ENCODE measurements at regions not wholly inside any gene's neighbourhood (a gene's known extent, or its start where the extent isn't known, plus 50 kb on each side); places are given as distances from the start of the nearest gene placed in this dataset.

GRCh38 chr4:130468340-130468739 lies 1372.4 kb downstream of the C4orf33 start:
- H3K4me3 ChIP-seq = no peak overlapping the region
- CTCF ChIA-PET = no interaction called here
- ATAC-seq (no peak), FAIRE-seq (no peak), DNase-seq (ENCODE audit: low read depth in 1 of 2, low spot score in 1 of 2) (no peak)
- no peak overlapping the region for H3K4me2 ChIP-seq
- 14% methylated on average over 2 of the region's 2 CpGs for WGBS (ENCODE audit: missing lambda C conversion rate)
- POLR2A ChIA-PET = no interaction called here
- H3K9me3 ChIP-seq = no peaks in the 10 kb centered on the region
- TF ChIP-seq CBX2 (IDR thresholded peaks at IDR 0.05; ENCODE audit: borderline replicate concordance, low read depth) (no peak), RNF2 (IDR thresholded peaks at IDR 0.05; ENCODE audit: borderline replicate concordance, low read depth) (no peak), RARB (CRISPR knock-in tag; IDR thresholded peaks at IDR 0.05) (no peak), CBX8 (IDR thresholded peaks at IDR 0.05) (no peak), ATOH8 (CRISPR knock-in tag; IDR thresholded peaks at IDR 0.05; ENCODE audit: low read depth) (no peak), ZNF302 (CRISPR knock-in tag; IDR thresholded peaks at IDR 0.05) (no peak), REST (IDR thresholded peaks at IDR 0.05) (no peak), EHMT2 (IDR thresholded peaks at IDR 0.05; ENCODE audit: low read depth) (no peak), HDAC2 (IDR thresholded peaks at IDR 0.05) (no peak), BHLHE40 (IDR thresholded peaks at IDR 0.05; ENCODE audit: low read depth, low read length) (no peak), HEYL (CRISPR knock-in tag; IDR thresholded peaks at IDR 0.05) (no peak), CEBPB (IDR thresholded peaks at IDR 0.05) (no peak), MAFK (IDR thresholded peaks at IDR 0.05; ENCODE audit: partially characterized antibody) (no peak), BCL3 (IDR thresholded peaks at IDR 0.05) (no peak), RCOR1 (IDR thresholded peaks at IDR 0.05; ENCODE audit: low read depth, low read length) (no peak), GATA3 (IDR thresholded peaks at IDR 0.05; ENCODE audit: borderline replicate concordance) (no peak)
- H3K27ac ChIP-seq = no peak overlapping the region
- H3K4me1 ChIP-seq = no peaks in the 10 kb centered on the region

- no peaks in the 10 kb centered on the region for H3K4me1 ChIP-seq
- no peak overlapping the region for H3K27ac ChIP-seq
- DNase-seq (ENCODE audit: low read depth in 1 of 2, low spot score in 1 of 2) (peak in 1 of 2 experiments; percentile 3), ATAC-seq (no peak), FAIRE-seq (no peak)
- H3K4me3 ChIP-seq = no peak overlapping the region
- CTCF ChIA-PET = no interaction called here
- WGBS (ENCODE audit: missing lambda C conversion rate) = 43% methylated on average over 3 of the region's 3 CpGs
- no peak overlapping the region for H3K4me2 ChIP-seq
- POLR2A ChIA-PET = no interaction called here
- H3K9me3 ChIP-seq = no peaks in the 10 kb centered on the region
- TF ChIP-seq RNF2 (IDR thresholded peaks at IDR 0.05; ENCODE audit: borderline replicate concordance, low read depth) (no peak), FOXS1 (CRISPR knock-in tag; IDR thresholded peaks at IDR 0.05) (no peak), NR3C1 (IDR thresholded peaks at IDR 0.05) (no peak), POLR2A (IDR thresholded peaks at IDR 0.05; ENCODE audit: low read length) (no peak), REST (IDR thresholded peaks at IDR 0.05) (no peak), BHLHE40 (IDR thresholded peaks at IDR 0.05; ENCODE audit: low read depth, low read length) (no peak), FOSL2 (IDR thresholded peaks at IDR 0.05) (no peak), FOSL2 (CRISPR knock-in tag; IDR thresholded peaks at IDR 0.05) (no peak), EP300 (IDR thresholded peaks at IDR 0.05) (no peak), BCL3 (IDR thresholded peaks at IDR 0.05) (no peak), SMC3 (IDR thresholded peaks at IDR 0.05) (no peak), NPAS2 (CRISPR knock-in tag; IDR thresholded peaks at IDR 0.05; ENCODE audit: borderline replicate concordance) (no peak), PBX3 (IDR thresholded peaks at IDR 0.05) (no peak), HES2 (IDR thresholded peaks at IDR 0.05) (no peak), HDAC2 (IDR thresholded peaks at IDR 0.05) (no peak), SREBF2 (IDR thresholded peaks at IDR 0.05) (no peak), RAD21 (conservative IDR thresholded peaks at IDR 0.05 in 1 of 2, IDR thresholded peaks at IDR 0.05 in 1 of 2) (no peak)
These were observed 1382.5 kb downstream of the C4orf33 start for GRCh38 chr4:130478406-130478805.

All from A549 (cell line).